ENCODE measurements at regions not wholly inside any gene's neighbourhood (a gene's known extent, or its start where the extent isn't known, plus 50 kb on each side); places are given as distances from the start of the nearest gene placed in this dataset.

GRCh38 chr4:131046821-131047220 lies 1950.9 kb downstream of the C4orf33 start:
- DNase-seq (ENCODE audit: low read depth) = no peak

DNA sequence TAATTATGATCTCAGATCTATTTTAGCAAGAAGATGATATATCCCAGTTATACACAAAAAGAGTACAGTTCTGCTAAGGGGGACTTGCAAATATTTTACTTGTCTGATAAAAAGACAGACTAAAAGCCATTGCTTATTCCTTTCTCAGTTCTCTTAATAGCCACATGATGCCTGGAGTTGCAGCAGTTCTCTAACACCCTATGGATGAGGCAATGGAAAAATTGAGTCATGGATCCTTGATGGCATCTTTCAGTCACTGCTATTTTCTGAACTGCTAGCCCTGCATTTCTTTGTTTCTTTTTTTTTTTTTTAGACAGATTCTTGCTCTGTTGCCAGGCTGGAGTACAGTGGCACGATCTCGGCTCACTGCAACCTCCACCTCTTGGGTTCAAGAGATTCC lies 1956.7 kb downstream of the C4orf33 start:
- DNase-seq (ENCODE audit: low read depth) = no peak

DNA sequence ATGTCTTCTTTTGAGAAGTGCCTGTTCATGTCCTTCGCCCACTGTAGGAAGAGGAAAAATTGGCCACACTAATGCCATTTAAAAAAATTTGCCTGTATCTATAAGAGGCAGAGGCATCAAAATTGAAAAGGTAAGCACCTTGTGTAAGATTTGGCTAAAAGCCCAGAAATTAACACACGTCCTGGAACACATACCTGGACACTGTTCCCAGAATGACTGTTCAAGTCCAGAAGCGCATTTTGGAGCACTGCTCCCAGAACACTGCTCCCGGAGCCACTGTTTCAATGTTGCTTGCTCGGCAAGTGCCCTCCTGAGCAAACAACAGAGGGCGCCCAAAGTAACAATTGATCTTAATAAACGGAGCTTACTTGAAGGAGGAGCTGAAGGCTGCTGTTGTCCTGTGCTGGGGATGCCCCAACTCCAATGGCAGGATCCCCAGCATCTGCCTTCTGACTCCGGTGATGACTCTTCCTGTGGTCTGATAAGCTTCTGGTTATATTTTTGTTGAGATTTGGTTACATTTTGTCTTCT lies 1958.6 kb downstream of the C4orf33 start:
- no peak for DNase-seq (ENCODE audit: low read depth)

DNA sequence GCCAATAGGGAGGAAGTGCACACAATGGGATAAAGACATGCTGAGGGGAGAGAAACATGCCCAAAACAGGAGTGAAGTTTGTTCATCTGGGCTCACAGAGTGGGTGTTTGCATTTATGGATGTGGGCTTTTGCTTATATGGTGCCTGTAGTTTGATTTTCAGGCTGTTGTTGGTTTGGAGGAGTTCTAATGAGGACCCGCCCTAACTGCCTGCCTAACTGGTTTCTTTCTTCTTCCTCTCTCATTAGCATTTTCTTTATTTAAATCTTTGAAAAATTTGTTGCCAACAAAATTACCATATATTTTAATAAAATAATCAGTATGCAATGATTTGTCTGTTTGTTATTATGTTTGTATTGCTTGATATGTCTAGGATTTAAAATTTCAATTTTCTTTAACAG lies 1965.8 kb downstream of the C4orf33 start:
- DNase-seq (ENCODE audit: low read depth) = no peak

- no peak for DNase-seq (ENCODE audit: low read depth)
Measured at GRCh38 chr4:131063878-131064277, 1967.9 kb downstream of the C4orf33 start.

GRCh38 chr4:131081069-131081468 lies 1985.1 kb downstream of the C4orf33 start:
- DNase-seq (ENCODE audit: low read depth) = no peak

DNA sequence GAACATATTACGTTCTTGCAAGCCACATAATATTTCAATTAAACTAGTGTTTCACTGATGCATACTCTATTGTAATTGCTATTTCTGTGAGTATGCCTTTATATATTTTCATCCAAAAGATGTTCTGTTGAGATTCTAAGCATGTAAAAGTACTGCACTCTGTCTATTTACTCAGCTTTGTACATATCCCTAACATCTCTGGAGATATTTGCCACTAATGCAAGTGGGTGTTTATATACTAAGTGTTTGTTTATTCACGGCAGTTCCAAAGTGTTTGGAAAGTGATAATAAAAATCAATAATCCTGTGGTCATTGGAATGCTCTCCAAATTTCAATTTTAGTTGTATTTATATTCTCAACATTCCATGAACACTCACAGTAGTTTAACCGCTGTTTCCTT lies 1989.0 kb downstream of the C4orf33 start:
- no peak for DNase-seq (ENCODE audit: low read depth)

- no peak for DNase-seq (ENCODE audit: low read depth)
Measured at GRCh38 chr4:131091896-131092295, 1995.9 kb downstream of the C4orf33 start.

GRCh38 chr4:131093303-131093702 lies 1997.4 kb downstream of the C4orf33 start:
- no peak for DNase-seq (ENCODE audit: low read depth)

GRCh38 chr4:131098976-131099375 lies 2003.0 kb downstream of the C4orf33 start:
- no peak for DNase-seq (ENCODE audit: low read depth)

DNA sequence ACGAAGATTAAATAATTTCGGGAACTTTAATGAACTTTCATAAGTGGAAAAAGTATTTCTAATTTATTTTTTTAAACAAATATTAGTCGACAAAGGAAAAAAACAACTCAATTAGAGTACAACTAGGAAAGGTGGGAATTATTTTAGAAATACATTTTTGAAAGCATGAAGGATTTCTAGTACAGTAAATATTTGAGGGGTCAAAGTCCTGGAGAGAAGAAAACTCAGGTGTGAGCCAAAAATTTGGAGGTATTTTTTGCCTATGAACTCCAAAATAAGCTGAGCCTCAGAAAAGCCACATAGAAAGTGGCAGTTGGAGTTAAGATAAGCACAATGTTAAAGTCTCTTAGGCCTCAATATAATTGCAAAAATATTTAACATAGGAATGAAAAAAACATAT lies 2017.3 kb downstream of the C4orf33 start:
- DNase-seq (ENCODE audit: low read depth) = no peak

DNA sequence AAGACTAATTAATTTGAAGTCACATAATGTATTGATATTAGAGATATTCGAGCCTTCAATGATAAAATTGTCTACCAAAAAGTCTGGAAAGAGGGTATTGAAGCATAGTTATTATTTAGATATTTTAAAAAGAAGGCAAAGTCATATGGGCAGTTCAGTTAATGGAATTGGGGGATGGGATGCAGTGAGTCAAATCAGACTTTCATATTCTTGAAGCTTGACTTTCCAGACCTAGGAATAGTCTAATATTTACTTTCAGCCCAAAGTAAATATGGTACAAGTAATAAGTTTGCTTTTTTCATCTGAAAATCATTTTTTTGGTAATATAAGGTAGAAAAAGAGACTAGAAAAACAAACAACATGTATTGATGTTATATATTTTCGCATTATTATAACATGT lies 2017.8 kb downstream of the C4orf33 start:
- DNase-seq (ENCODE audit: low read depth) = no peak

- DNase-seq (ENCODE audit: low read depth) = no peak
Measured at GRCh38 chr4:131119661-131120060, 2023.7 kb downstream of the C4orf33 start.

GRCh38 chr4:131137196-131137595 lies 2011.9 kb upstream of the PCDH10 start:
- DNase-seq (ENCODE audit: low read depth) = no peak

DNA sequence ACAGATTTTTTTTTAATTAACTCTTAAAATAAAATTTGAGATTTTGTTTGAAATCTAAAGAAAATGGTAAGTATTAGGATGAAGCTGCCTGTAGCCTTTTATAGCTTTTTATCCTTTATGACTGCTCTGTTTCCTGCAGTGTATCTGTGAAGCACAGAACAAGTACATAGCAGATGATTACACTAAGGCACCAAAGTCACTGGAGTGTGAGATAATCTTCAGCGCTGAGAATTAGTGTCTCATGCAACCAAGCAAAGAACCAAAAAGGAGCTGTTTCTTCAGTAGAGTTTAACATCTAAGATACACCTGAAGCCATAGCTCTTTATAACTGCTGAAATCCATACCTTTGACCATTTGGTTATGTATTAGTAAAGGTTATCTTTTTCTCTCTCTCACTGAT lies 1989.8 kb upstream of the PCDH10 start:
- DNase-seq (ENCODE audit: low read depth) = no peak

- DNase-seq (ENCODE audit: low read depth) = no peak
Measured at GRCh38 chr4:131192318-131192717, 1956.8 kb upstream of the PCDH10 start.

- DNase-seq (ENCODE audit: low read depth) = no peak
Measured at GRCh38 chr4:131207589-131207988, 1941.5 kb upstream of the PCDH10 start.

GRCh38 chr4:131248314-131248713 lies 1900.8 kb upstream of the PCDH10 start:
- DNase-seq (ENCODE audit: low read depth) = no peak

GRCh38 chr4:131251321-131251720 lies 1897.8 kb upstream of the PCDH10 start:
- DNase-seq (ENCODE audit: low read depth) = no peak

GRCh38 chr4:131257241-131257640 lies 1891.9 kb upstream of the PCDH10 start:
- DNase-seq (ENCODE audit: low read depth) = no peak

GRCh38 chr4:131258361-131258760 lies 1890.7 kb upstream of the PCDH10 start:
- DNase-seq (ENCODE audit: low read depth) = no peak

GRCh38 chr4:131288441-131288840 lies 1860.7 kb upstream of the PCDH10 start:
- no peak for DNase-seq (ENCODE audit: low read depth)

- DNase-seq (ENCODE audit: low read depth) = no peak
Measured at GRCh38 chr4:131296192-131296591, 1852.9 kb upstream of the PCDH10 start.

DNA sequence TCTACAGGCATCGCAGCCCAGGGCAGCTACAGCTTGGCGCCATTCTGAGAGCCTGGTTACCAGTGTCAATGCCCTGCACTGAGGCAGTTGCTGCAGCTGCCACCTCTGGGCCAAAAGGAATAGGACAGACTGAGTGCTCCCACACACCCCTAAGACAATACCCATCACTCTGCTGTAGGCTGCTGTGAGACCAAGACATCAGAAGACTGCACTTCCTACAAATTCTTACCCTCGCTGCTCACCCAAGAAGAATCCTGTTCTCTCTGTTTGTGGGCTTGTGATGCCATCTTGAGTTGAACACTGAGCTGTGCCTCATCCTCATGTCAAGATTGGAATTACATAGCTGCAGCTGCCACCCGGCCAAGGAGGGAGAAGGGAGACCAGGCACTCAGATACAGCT lies 1847.0 kb upstream of the PCDH10 start:
- no peak for DNase-seq (ENCODE audit: low read depth)

DNA sequence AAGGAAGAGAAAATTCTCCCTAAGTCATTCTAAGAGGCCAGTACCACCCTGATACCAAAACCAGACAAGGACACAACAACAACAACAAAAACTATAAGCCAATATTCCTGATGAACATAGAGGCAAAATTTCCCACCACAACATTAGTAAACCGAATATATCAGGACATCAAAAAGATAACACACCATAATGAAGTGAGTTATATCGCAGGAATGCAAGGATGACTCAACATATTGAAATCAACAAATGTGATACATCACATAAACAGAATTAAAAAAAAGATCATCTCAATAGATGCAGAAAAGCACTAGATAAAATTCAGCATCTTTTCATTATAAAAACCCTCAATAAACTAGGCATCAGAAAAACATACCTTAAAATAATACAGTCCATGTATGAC lies 1844.4 kb upstream of the PCDH10 start:
- DNase-seq (ENCODE audit: low read depth) = no peak
